OCI-M1 (cell line): ENCODE measurements at regions not wholly inside any gene's neighbourhood (a gene's known extent, or its start where the extent isn't known, plus 50 kb on each side); places are given as distances from the start of the nearest gene placed in this dataset.

Experiments
- DNase-seq: peaks from one replicate; lab custom pipeline; 2025; lab: John Stamatoyannopoulos, UW

GRCh38 chr14:104356020-104356737, 217.8 kb downstream of the KIF26A start:
- DNase-seq = no peak

- DNase-seq = no peak
These were observed 218.6 kb downstream of the KIF26A start for GRCh38 chr14:104356738-104357688.

- no peak for DNase-seq
These were observed 219.5 kb downstream of the KIF26A start for GRCh38 chr14:104357689-104358527.

GRCh38 chr14:104358528-104359300, 220.3 kb downstream of the KIF26A start:
- DNase-seq = no peak

- DNase-seq = no peak
These were observed 220.1 kb upstream of the C14orf180 start for GRCh38 chr14:104359301-104359968.

GRCh38 chr14:104359969-104360442, 219.6 kb upstream of the C14orf180 start:
- no peak for DNase-seq

- DNase-seq = no peak
These were observed 219.1 kb upstream of the C14orf180 start for GRCh38 chr14:104360501-104360900.

GRCh38 chr14:104361101-104361591, 218.4 kb upstream of the C14orf180 start:
- no peak for DNase-seq

GRCh38 chr14:104361921-104362681, 217.5 kb upstream of the C14orf180 start:
- no peak for DNase-seq

GRCh38 chr14:104362761-104363605, 216.6 kb upstream of the C14orf180 start:
- no peak for DNase-seq

GRCh38 chr14:104363891-104364760, 215.4 kb upstream of the C14orf180 start:
- DNase-seq = no peak

- DNase-seq = no peak
These were observed 214.7 kb upstream of the C14orf180 start for GRCh38 chr14:104364830-104365229.

- DNase-seq = no peak
These were observed 212.4 kb upstream of the C14orf180 start for GRCh38 chr14:104366931-104367865.

GRCh38 chr14:104367866-104368750, 211.5 kb upstream of the C14orf180 start:
- DNase-seq = no peak

GRCh38 chr14:104368751-104369100, 210.8 kb upstream of the C14orf180 start:
- DNase-seq = no peak

GRCh38 chr14:104369208-104369607, 210.4 kb upstream of the C14orf180 start:
- no peak for DNase-seq
